WTC11 (cell line): ENCODE measurements at regions not wholly inside any gene's neighbourhood (a gene's known extent, or its start where the extent isn't known, plus 50 kb on each side); places are given as distances from the start of the nearest gene placed in this dataset.

ENCODE experiments used
- ATAC-seq: fragments of 200-7000 bp; cut with Tn5 transposase; 2 replicates; pipeline ENCODE4 v1.10.0; 2021; ENCODE audit warnings: mild to moderate bottlenecking, moderate library complexity
- CTCF ChIA-PET: fragments of 300-600 bp; sonication (Branson Sonifier 250); formaldehyde crosslinking; loops from one replicate; lab custom pipeline; 2021; ENCODE audit warnings: antibody characterized with exemption; lab: Charles Lee
- POLR2A ChIA-PET: fragments of 350-600 bp; sonication (Branson Sonifier 250); formaldehyde crosslinking; loops from one replicate; lab custom pipeline; 2021; ENCODE audit warnings: antibody characterized with exemption; lab: Charles Lee
- DNase-seq: peaks from one replicate; pipeline ENCODE4 v3.0.0; 2021; ENCODE audit warnings: low spot score
- H3K27ac Mint-ChIP-seq: 2 replicates; pipeline ENCODE4 v1.8.0; 2021; ENCODE audit warnings: mixed read lengths
- H3K27me3 Mint-ChIP-seq: 2 replicates; pipeline ENCODE4 v1.8.0; 2021; ENCODE audit warnings: low read depth, mild to moderate bottlenecking, moderate library complexity, mixed read lengths
- H3K36me3 Mint-ChIP-seq: 2 replicates; pipeline ENCODE4 v1.8.0; 2021; ENCODE audit warnings: mixed read lengths
- H3K4me1 Mint-ChIP-seq: 2 replicates; pipeline ENCODE4 v1.8.0; 2022; ENCODE audit warnings: mixed read lengths
- H3K4me3 Mint-ChIP-seq: 2 replicates; pipeline ENCODE4 v1.8.0; 2021; ENCODE audit warnings: mild to moderate bottlenecking, moderate library complexity, mixed read lengths
- H3K9me3 Mint-ChIP-seq: 2 replicates; pipeline ENCODE4 v1.8.0; 2021; ENCODE audit warnings: mixed read lengths
- ATF1 ChIP-seq: sonication (generic); formaldehyde crosslinking; IDR thresholded peaks from 2 replicates; pipeline ENCODE4 v1.8.1; 2023; ENCODE audit warnings: mild to moderate bottlenecking, moderate library complexity, missing genetic modification reagents
- CREM ChIP-seq: sonication (generic); formaldehyde crosslinking; IDR thresholded peaks from 2 replicates; pipeline ENCODE4 v1.8.1; 2022; ENCODE audit warnings: mild to moderate bottlenecking, missing genetic modification reagents, moderate library complexity
- ETV6 ChIP-seq: sonication (generic); formaldehyde crosslinking; IDR thresholded peaks from 2 replicates; pipeline ENCODE4 v1.8.1; 2022; ENCODE audit warnings: mild to moderate bottlenecking, missing genetic modification reagents
- HMGA2 ChIP-seq: fragments of 250-450 bp; sonication (Bioruptor Pico); IDR thresholded peaks from 2 replicates; pipeline ENCODE4 v1.4.0; 2021; ENCODE audit warnings: mild to moderate bottlenecking, moderate library complexity
- MYBL2 ChIP-seq: sonication (generic); formaldehyde crosslinking; IDR thresholded peaks from 2 replicates; pipeline ENCODE4 v1.8.1; 2023; ENCODE audit warnings: mild to moderate bottlenecking, moderate library complexity, missing genetic modification reagents
- NFE2L1 ChIP-seq: sonication (generic); formaldehyde crosslinking; IDR thresholded peaks from 2 replicates; pipeline ENCODE4 v1.8.1; 2023; ENCODE audit warnings: missing genetic modification reagents
- SMAD4 ChIP-seq: sonication (generic); formaldehyde crosslinking; IDR thresholded peaks from 2 replicates; pipeline ENCODE4 v1.8.0; 2022; ENCODE audit warnings: mild to moderate bottlenecking, missing genetic modification reagents
- TEAD4 ChIP-seq: sonication (generic); formaldehyde crosslinking; IDR thresholded peaks from 2 replicates; pipeline ENCODE4 v1.8.0; 2022; ENCODE audit warnings: mild to moderate bottlenecking, missing genetic modification reagents
- TP53 ChIP-seq: sonication (generic); formaldehyde crosslinking; IDR thresholded peaks from 2 replicates; pipeline ENCODE4 v1.8.1; 2023; ENCODE audit warnings: mild to moderate bottlenecking, missing genetic modification reagents
- ZNF138 ChIP-seq: sonication (generic); formaldehyde crosslinking; conservative IDR thresholded peaks from 2 replicates; pipeline ENCODE4 v1.8.1; 2022; ENCODE audit warnings: mild to moderate bottlenecking, moderate library complexity, missing genetic modification reagents
- ZNF317 ChIP-seq: sonication (generic); formaldehyde crosslinking; IDR thresholded peaks from 2 replicates; pipeline ENCODE4 v1.8.1; 2023; ENCODE audit warnings: low read depth, mild to moderate bottlenecking, moderate library complexity, missing genetic modification reagents, borderline replicate concordance
- ZNF396 ChIP-seq: fragments of 250-450 bp; sonication (Bioruptor Pico); IDR thresholded peaks from 2 replicates; pipeline ENCODE4 v1.8.0; 2021; ENCODE audit warnings: mild to moderate bottlenecking, moderate library complexity, borderline replicate concordance
- TF ChIP-seq, protein P1 (sequence below): sonication (generic); formaldehyde crosslinking; IDR thresholded peaks from 2 replicates; pipeline ENCODE4 v1.8.1; 2023; ENCODE audit warnings: mild to moderate bottlenecking, missing genetic modification reagents
- TF ChIP-seq, protein P2 (sequence below): sonication (generic); formaldehyde crosslinking; IDR thresholded peaks from 2 replicates; pipeline ENCODE4 v1.8.1; 2022; ENCODE audit warnings: mild to moderate bottlenecking, missing genetic modification reagents, moderate library complexity, borderline replicate concordance
- TF ChIP-seq, protein P3 (sequence below): fragments of 250-450 bp; sonication (Bioruptor Pico); IDR thresholded peaks from 2 replicates; pipeline ENCODE4 v1.9.0; 2021; ENCODE audit warnings: moderate library complexity, mild to moderate bottlenecking, inconsistent platforms, borderline replicate concordance
- TF ChIP-seq, protein P4 (sequence below): fragments of 250-450 bp; sonication (Bioruptor Pico); IDR thresholded peaks from 2 replicates; pipeline ENCODE4 v1.9.0; 2021; ENCODE audit warnings: mild to moderate bottlenecking, borderline replicate concordance
- TF ChIP-seq, protein P5 (sequence below): sonication (generic); formaldehyde crosslinking; IDR thresholded peaks from 2 replicates; pipeline ENCODE4 v1.8.0; 2022; ENCODE audit warnings: mild to moderate bottlenecking, missing genetic modification reagents

DNA sequence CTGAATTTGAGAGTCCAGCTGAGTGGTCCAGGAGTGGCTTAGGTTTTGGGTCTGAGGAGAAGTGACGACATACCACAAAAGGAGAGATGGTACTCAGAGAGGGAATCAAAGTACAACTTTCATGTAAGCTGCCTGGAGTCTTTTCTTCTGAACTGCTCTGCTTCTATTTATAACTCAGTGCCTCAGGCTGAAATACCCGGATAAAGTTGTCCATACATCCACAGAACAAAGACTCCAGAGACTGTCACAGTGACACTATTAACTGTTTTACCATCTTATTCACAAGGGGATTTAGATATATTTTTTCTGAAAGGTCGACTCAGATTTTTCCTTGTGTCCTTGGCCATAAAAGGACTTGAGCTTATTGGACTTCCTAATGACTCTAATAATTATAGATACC is 264.3 kb upstream of the DNAJC19 start:
- ChIA-PET CTCF (no interaction called here), POLR2A (no interaction called here)
- H3K4me1 Mint-ChIP-seq = peaks cover 25% of the 10 kb centered on the region
- no peak for TF ChIP-seq ATF1 (CRISPR knock-in tag)
- no peak for TF ChIP-seq SMAD4 (CRISPR knock-in tag)
- TF ChIP-seq ZNF396 (CRISPR knock-in tag) = no peak
- TF ChIP-seq, protein P1, sequence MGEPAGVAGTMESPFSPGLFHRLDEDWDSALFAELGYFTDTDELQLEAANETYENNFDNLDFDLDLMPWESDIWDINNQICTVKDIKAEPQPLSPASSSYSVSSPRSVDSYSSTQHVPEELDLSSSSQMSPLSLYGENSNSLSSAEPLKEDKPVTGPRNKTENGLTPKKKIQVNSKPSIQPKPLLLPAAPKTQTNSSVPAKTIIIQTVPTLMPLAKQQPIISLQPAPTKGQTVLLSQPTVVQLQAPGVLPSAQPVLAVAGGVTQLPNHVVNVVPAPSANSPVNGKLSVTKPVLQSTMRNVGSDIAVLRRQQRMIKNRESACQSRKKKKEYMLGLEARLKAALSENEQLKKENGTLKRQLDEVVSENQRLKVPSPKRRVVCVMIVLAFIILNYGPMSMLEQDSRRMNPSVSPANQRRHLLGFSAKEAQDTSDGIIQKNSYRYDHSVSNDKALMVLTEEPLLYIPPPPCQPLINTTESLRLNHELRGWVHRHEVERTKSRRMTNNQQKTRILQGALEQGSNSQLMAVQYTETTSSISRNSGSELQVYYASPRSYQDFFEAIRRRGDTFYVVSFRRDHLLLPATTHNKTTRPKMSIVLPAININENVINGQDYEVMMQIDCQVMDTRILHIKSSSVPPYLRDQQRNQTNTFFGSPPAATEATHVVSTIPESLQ = no peak
- ATAC-seq = no peak
- no peaks in the 10 kb centered on the region for H3K36me3 Mint-ChIP-seq
- H3K9me3 Mint-ChIP-seq = no peaks in the 10 kb centered on the region
- no peaks in the 10 kb centered on the region for H3K27me3 Mint-ChIP-seq
- no peak overlapping the region for H3K27ac Mint-ChIP-seq
- no peak for DNase-seq
- H3K4me3 Mint-ChIP-seq = no peak overlapping the region

DNA sequence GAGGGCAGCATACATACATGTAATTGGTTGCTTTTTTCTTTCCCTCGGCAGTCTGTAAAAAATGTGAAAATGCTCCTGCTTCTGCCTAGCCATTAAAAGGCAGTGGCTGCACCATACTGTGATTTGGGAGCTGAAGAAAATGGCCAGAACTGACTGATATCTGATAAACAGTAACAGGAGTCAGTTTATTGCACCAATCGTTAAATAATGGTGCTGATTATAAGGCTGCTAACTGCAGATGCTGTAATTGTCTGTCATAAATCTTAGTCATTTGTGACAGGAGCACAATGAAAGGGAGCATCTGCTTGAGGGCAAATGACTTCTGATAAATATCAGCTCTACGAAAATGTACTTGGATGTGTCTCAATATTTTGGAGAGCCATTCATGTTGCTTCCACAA is 263.1 kb upstream of the DNAJC19 start:
- Mint-ChIP-seq H3K27me3 (no peaks in the 10 kb centered on the region), H3K27ac (no peak overlapping the region), H3K4me1 (peaks cover 25% of the 10 kb centered on the region), H3K4me3 (no peak overlapping the region), H3K9me3 (no peaks in the 10 kb centered on the region), H3K36me3 (no peaks in the 10 kb centered on the region)
- POLR2A ChIA-PET = no interaction called here
- CTCF ChIA-PET = no interaction called here
- ATAC-seq (no peak), DNase-seq (no peak)
- no peak for TF ChIP-seq ZNF317 (CRISPR knock-in tag)
- no peak for TF ChIP-seq MYBL2 (CRISPR knock-in tag)
- TF ChIP-seq TP53 = no peak
- TF ChIP-seq, protein P2, sequence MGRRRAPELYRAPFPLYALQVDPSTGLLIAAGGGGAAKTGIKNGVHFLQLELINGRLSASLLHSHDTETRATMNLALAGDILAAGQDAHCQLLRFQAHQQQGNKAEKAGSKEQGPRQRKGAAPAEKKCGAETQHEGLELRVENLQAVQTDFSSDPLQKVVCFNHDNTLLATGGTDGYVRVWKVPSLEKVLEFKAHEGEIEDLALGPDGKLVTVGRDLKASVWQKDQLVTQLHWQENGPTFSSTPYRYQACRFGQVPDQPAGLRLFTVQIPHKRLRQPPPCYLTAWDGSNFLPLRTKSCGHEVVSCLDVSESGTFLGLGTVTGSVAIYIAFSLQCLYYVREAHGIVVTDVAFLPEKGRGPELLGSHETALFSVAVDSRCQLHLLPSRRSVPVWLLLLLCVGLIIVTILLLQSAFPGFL (CRISPR knock-in tag) = no peak
- no peak for TF ChIP-seq TEAD4 (CRISPR knock-in tag)
- no peak for TF ChIP-seq HMGA2
- no peak for TF ChIP-seq CREM
- TF ChIP-seq, protein P3, sequence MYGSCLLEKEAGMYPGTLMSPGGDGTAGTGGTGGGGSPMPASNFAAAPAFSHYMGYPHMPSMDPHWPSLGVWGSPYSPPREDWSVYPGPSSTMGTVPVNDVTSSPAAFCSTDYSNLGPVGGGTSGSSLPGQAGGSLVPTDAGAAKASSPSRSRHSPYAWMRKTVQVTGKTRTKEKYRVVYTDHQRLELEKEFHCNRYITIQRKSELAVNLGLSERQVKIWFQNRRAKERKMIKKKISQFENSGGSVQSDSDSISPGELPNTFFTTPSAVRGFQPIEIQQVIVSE (CRISPR knock-in tag) = no peak
- no peak for TF ChIP-seq ZNF138 (CRISPR knock-in tag)
- TF ChIP-seq, protein P4, sequence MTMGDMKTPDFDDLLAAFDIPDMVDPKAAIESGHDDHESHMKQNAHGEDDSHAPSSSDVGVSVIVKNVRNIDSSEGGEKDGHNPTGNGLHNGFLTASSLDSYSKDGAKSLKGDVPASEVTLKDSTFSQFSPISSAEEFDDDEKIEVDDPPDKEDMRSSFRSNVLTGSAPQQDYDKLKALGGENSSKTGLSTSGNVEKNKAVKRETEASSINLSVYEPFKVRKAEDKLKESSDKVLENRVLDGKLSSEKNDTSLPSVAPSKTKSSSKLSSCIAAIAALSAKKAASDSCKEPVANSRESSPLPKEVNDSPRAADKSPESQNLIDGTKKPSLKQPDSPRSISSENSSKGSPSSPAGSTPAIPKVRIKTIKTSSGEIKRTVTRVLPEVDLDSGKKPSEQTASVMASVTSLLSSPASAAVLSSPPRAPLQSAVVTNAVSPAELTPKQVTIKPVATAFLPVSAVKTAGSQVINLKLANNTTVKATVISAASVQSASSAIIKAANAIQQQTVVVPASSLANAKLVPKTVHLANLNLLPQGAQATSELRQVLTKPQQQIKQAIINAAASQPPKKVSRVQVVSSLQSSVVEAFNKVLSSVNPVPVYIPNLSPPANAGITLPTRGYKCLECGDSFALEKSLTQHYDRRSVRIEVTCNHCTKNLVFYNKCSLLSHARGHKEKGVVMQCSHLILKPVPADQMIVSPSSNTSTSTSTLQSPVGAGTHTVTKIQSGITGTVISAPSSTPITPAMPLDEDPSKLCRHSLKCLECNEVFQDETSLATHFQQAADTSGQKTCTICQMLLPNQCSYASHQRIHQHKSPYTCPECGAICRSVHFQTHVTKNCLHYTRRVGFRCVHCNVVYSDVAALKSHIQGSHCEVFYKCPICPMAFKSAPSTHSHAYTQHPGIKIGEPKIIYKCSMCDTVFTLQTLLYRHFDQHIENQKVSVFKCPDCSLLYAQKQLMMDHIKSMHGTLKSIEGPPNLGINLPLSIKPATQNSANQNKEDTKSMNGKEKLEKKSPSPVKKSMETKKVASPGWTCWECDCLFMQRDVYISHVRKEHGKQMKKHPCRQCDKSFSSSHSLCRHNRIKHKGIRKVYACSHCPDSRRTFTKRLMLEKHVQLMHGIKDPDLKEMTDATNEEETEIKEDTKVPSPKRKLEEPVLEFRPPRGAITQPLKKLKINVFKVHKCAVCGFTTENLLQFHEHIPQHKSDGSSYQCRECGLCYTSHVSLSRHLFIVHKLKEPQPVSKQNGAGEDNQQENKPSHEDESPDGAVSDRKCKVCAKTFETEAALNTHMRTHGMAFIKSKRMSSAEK (CRISPR knock-in tag) = no peak
- no peak for TF ChIP-seq ETV6
- no peak for TF ChIP-seq NFE2L1
- no peak for TF ChIP-seq ZNF396 (CRISPR knock-in tag)
- TF ChIP-seq, protein P5, sequence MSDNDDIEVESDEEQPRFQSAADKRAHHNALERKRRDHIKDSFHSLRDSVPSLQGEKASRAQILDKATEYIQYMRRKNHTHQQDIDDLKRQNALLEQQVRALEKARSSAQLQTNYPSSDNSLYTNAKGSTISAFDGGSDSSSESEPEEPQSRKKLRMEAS (CRISPR knock-in tag) = no peak
